ENCODE measurements at regions not wholly inside any gene's neighbourhood (a gene's known extent, or its start where the extent isn't known, plus 50 kb on each side); places are given as distances from the start of the nearest gene placed in this dataset.

- CTCF ChIA-PET, result no interaction called here
These were observed 51.3 kb upstream of the CADPS start for GRCh38 chr3:62926494-62926893.

More at GRCh38 chr3:62926494-62926893, 51.3 kb upstream of the CADPS start:
- ChIA-PET POLR2A (no interaction called here), RAD21 (ENCODE audit: low non-redundant PET in 1 of 2, low total read pairs in 2 of 2, uncharacterized antibody in 2 of 2, unreplicated experiment in 2 of 2) (no interaction called here)
- Histone ChIP-seq H4K20me1 (ENCODE audit: insufficient read depth) (no peaks in the 10 kb centered on the region), H3K9me3 (ENCODE audit: control insufficient read depth in 1 of 2, insufficient read depth in 1 of 2, low read depth in 1 of 2, low read length in 2 of 2) (no peaks in the 10 kb centered on the region), H2AFZ (ENCODE audit: low read depth, low read length, poor library complexity, severe bottlenecking) (no peak overlapping the region), H3K4me1 (ENCODE audit: control insufficient read depth in 1 of 2, insufficient read depth in 2 of 2, low read length in 2 of 2) (no peaks in the 10 kb centered on the region), H3K4me2 (ENCODE audit: low read length) (no peak overlapping the region), H3K9ac (ENCODE audit: low read length) (no peak overlapping the region), H3K9me2 (ENCODE audit: insufficient read depth) (no peaks in the 10 kb centered on the region), H3K27ac (ENCODE audit: low read depth, low read length) (no peak overlapping the region), H3K36me3 (ENCODE audit: control insufficient read depth in 1 of 2, insufficient read depth in 2 of 2, low read length in 2 of 2) (no peaks in the 10 kb centered on the region), H3K4me3 (replicated peaks in 1 of 2; ENCODE audit: low read depth in 1 of 2, low read length in 2 of 2) (no peak overlapping the region), H3K27me3 (ENCODE audit: insufficient read depth, low read length) (peaks cover 1% of the 10 kb centered on the region), H3K79me2 (ENCODE audit: insufficient read depth, low read length) (no peaks in the 10 kb centered on the region)
- ATAC-seq (no peak), DNase-seq (ENCODE audit: low read depth, low spot score) (no peak)
- no TSS peak for BruUV-seq (replicated peaks)
- intact Hi-C loops (cut with micrococcal nuclease), result no loop called here
- TF ChIP-seq POLR2A (IDR thresholded peaks at IDR 0.05; ENCODE audit: borderline replicate concordance, extremely low read depth, insufficient read depth, insufficient read length) (no peak), ZBTB33 (IDR thresholded peaks at IDR 0.05; ENCODE audit: extremely low read depth, insufficient replicate concordance, low read length) (no peak), RAD21 (IDR thresholded peaks at IDR 0.05; ENCODE audit: low read depth) (no peak), EZH2 (IDR thresholded peaks at IDR 0.05) (no peak), CEBPB (IDR thresholded peaks at IDR 0.05; ENCODE audit: low read depth) (no peak), YY1 (IDR thresholded peaks at IDR 0.05; ENCODE audit: extremely low read depth, insufficient replicate concordance, low read depth, low read length) (no peak), FOSL1 (IDR thresholded peaks at IDR 0.05; ENCODE audit: low read depth) (no peak), REST (IDR thresholded peaks at IDR 0.05; ENCODE audit: low read depth) (no peak)
- TF ChIP-seq, protein P1, sequence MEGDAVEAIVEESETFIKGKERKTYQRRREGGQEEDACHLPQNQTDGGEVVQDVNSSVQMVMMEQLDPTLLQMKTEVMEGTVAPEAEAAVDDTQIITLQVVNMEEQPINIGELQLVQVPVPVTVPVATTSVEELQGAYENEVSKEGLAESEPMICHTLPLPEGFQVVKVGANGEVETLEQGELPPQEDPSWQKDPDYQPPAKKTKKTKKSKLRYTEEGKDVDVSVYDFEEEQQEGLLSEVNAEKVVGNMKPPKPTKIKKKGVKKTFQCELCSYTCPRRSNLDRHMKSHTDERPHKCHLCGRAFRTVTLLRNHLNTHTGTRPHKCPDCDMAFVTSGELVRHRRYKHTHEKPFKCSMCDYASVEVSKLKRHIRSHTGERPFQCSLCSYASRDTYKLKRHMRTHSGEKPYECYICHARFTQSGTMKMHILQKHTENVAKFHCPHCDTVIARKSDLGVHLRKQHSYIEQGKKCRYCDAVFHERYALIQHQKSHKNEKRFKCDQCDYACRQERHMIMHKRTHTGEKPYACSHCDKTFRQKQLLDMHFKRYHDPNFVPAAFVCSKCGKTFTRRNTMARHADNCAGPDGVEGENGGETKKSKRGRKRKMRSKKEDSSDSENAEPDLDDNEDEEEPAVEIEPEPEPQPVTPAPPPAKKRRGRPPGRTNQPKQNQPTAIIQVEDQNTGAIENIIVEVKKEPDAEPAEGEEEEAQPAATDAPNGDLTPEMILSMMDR (IDR thresholded peaks at IDR 0.05 in 2 of 3, conservative IDR thresholded peaks at IDR 0.05 in 1 of 3; ENCODE audit: borderline replicate concordance in 1 of 3, insufficient read depth in 1 of 3, low read depth in 2 of 3, low read length in 2 of 3), result no peak
